Neural crest cell (in vitro differentiated cells): ENCODE measurements at regions not wholly inside any gene's neighbourhood (a gene's known extent, or its start where the extent isn't known, plus 50 kb on each side); places are given as distances from the start of the nearest gene placed in this dataset.

Source experiments
- DNase-seq: peaks from one replicate; pipeline ENCODE4 v3.0.0; 2021; ENCODE audit warnings: low read depth, mixed read lengths, low spot score
- H3K27ac Mint-ChIP-seq: one replicate; pipeline ENCODE4 v1.8.0; 2021; ENCODE audit warnings: mild to moderate bottlenecking, mixed read lengths; ENCODE audit not compliant: unreplicated experiment
- H3K27me3 Mint-ChIP-seq: 2 replicates; pipeline ENCODE4 v1.8.0; 2021; ENCODE audit warnings: low read depth, mild to moderate bottlenecking, mixed read lengths
- H3K36me3 Mint-ChIP-seq: 2 replicates; pipeline ENCODE4 v1.8.0; 2021; ENCODE audit warnings: low read depth, mild to moderate bottlenecking, mixed read lengths
- H3K4me1 Mint-ChIP-seq: 2 replicates; pipeline ENCODE4 v1.8.0; 2021; ENCODE audit warnings: mixed read lengths
- H3K4me3 Mint-ChIP-seq: one replicate; pipeline ENCODE4 v1.8.0; 2021; ENCODE audit warnings: mild to moderate bottlenecking, mixed read lengths
- H3K9me3 Mint-ChIP-seq: 2 replicates; pipeline ENCODE4 v1.8.0; 2021; ENCODE audit warnings: mixed read lengths
- TF ChIP-seq, protein P1 (sequence below): fragments of 200-600 bp; sonication (generic); conservative IDR thresholded peaks from 2 replicates; pipeline ENCODE4 v1.5.0; 2021; ENCODE audit warnings: antibody characterized with exemption, mild to moderate bottlenecking

- no peak for DNase-seq
- Mint-ChIP-seq H3K27me3 (no peaks in the 10 kb centered on the region), H3K9me3 (peaks cover 2% of the 10 kb centered on the region), H3K4me3 (no peak overlapping the region), H3K36me3 (no peaks in the 10 kb centered on the region), H3K27ac (no peak overlapping the region), H3K4me1 (no peaks in the 10 kb centered on the region)
- TF ChIP-seq, protein P1, sequence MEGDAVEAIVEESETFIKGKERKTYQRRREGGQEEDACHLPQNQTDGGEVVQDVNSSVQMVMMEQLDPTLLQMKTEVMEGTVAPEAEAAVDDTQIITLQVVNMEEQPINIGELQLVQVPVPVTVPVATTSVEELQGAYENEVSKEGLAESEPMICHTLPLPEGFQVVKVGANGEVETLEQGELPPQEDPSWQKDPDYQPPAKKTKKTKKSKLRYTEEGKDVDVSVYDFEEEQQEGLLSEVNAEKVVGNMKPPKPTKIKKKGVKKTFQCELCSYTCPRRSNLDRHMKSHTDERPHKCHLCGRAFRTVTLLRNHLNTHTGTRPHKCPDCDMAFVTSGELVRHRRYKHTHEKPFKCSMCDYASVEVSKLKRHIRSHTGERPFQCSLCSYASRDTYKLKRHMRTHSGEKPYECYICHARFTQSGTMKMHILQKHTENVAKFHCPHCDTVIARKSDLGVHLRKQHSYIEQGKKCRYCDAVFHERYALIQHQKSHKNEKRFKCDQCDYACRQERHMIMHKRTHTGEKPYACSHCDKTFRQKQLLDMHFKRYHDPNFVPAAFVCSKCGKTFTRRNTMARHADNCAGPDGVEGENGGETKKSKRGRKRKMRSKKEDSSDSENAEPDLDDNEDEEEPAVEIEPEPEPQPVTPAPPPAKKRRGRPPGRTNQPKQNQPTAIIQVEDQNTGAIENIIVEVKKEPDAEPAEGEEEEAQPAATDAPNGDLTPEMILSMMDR = no peak
Measured at GRCh38 chr2:66766582-66766981, 331.7 kb downstream of the MEIS1 start.

DNA sequence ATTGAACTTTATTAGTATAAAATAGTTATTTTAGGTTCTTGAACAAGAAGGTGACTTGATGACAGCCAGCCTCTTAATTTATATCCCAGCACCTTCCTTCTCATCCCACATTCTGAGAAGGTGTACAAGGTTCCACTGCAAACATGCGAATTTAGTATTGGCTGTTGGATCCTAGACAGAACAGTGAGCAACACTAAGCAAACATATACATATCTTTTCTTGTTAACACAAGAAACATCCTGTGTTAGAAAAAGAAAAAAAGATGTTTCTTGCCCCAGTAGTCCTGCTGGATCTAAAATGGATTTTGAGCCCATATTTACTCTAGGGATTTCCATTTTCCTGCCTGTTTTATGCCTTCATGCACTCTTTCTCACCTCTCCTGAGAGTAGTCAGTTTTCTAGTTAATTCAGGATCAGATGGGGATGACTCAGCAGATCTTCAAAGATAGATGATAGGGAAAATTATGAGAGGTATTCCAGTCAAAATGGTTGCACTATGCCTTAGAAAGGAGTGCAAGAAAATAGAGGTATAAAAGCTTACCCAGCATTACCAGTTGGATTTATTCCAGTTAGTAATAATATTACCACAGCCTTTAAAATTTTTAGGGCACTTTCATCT is 336.5 kb downstream of the MEIS1 start:
- peaks cover 3% of the 10 kb centered on the region for H3K9me3 Mint-ChIP-seq
- H3K36me3 Mint-ChIP-seq = no peaks in the 10 kb centered on the region
- TF ChIP-seq, protein P1 = no peak
- DNase-seq = no peak
- no peak overlapping the region for H3K27ac Mint-ChIP-seq
- H3K4me1 Mint-ChIP-seq = no peaks in the 10 kb centered on the region
- H3K4me3 Mint-ChIP-seq = no peak overlapping the region
- no peaks in the 10 kb centered on the region for H3K27me3 Mint-ChIP-seq

- Mint-ChIP-seq H3K36me3 (no peaks in the 10 kb centered on the region), H3K9me3 (peaks cover 3% of the 10 kb centered on the region), H3K4me3 (no peak overlapping the region), H3K4me1 (no peaks in the 10 kb centered on the region), H3K27ac (no peak overlapping the region), H3K27me3 (no peaks in the 10 kb centered on the region)
- TF ChIP-seq, protein P1 = no peak
- no peak for DNase-seq
Measured at GRCh38 chr2:66772618-66773017, 337.7 kb downstream of the MEIS1 start.

GRCh38 chr2:66775730-66776422 is 341.0 kb downstream of the MEIS1 start:
- Mint-ChIP-seq H3K9me3 (peaks cover 3% of the 10 kb centered on the region), H3K27me3 (no peaks in the 10 kb centered on the region), H3K27ac (no peak overlapping the region), H3K4me3 (no peak overlapping the region), H3K36me3 (no peaks in the 10 kb centered on the region), H3K4me1 (no peaks in the 10 kb centered on the region)
- TF ChIP-seq, protein P1 = no peak
- no peak for DNase-seq

DNA sequence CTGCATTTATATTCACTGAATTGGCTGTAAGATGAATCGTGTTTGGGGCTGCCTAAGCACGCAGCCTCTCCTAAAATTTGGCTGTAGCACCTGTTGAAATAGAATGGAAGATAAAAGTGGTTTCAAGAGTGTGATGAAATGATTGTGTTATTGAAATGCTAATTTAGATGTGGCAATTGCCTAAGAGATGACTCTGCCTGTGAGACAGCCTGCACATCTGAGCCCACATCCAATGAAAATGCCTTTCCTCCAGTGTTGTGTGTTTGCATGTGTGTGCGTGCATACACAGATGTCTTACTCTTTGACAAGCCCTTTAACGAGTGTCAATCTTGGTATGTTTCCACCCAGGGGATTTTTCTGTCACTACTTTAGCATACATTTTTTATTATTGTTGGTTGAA is 346.9 kb downstream of the MEIS1 start:
- Mint-ChIP-seq H3K4me1 (no peaks in the 10 kb centered on the region), H3K27ac (no peak overlapping the region), H3K27me3 (no peaks in the 10 kb centered on the region), H3K36me3 (peaks cover 2% of the 10 kb centered on the region), H3K9me3 (peaks cover 4% of the 10 kb centered on the region), H3K4me3 (no peak overlapping the region)
- TF ChIP-seq, protein P1 = no peak
- DNase-seq = no peak
